HepG2 (cell line): ENCODE measurements at regions not wholly inside any gene's neighbourhood (a gene's known extent, or its start where the extent isn't known, plus 50 kb on each side); places are given as distances from the start of the nearest gene placed in this dataset.

Experiments
- ATAC-seq: fragments of 200-7000 bp; cut with Tn5 transposase; 3 replicates; pipeline ENCODE4 v1.9.1; 2020; ENCODE audit warnings: mild to moderate bottlenecking, moderate library complexity
- BruUV-seq: library from RNA; stranded (reverse); fragments of 400-500 nt; replicated peaks from 2 replicates; lab custom pipeline; 2021; lab: Mats Ljungman, UMichigan
- CTCF ChIA-PET: fragments of 300-600 bp; formaldehyde crosslinking; extraction: SDS; loops from one replicate; lab custom pipeline; 2021; ENCODE audit warnings: low total read pairs, inconsistent platforms, low intra/inter-chr PET ratio; lab: Yijun Ruan, JAX
- POLR2A ChIA-PET: fragments of 350-600 bp; sonication (Branson Sonifier 250); formaldehyde crosslinking; loops from one replicate; lab custom pipeline; 2020; ENCODE audit warnings: antibody characterized with exemption, inconsistent platforms; lab: Yijun Ruan, JAX
- DNase-seq: peaks from one replicate; pipeline ENCODE4 v3.0.0-alpha.2; 2015; ENCODE audit warnings: low spot score
- FAIRE-seq: peaks from 3 replicates; lab custom pipeline; 2011; peaks lifted over from hg19 to GRCh38; lab: Jason Lieb, UNC
- H2AFZ ChIP-seq: one replicate; pipeline ENCODE4 v1.6.1; 2011; ENCODE audit warnings: low read length, inconsistent platforms
- H3K27ac ChIP-seq: fragments of 300-600 bp; 3 replicates; pipeline ENCODE4 v1.8.0; 2011; ENCODE audit warnings: mixed run types, mild to moderate bottlenecking, mixed read lengths, low read length, inconsistent platforms; ENCODE audit not compliant: insufficient read depth; ENCODE audit errors: extremely low read length
- H3K27me3 ChIP-seq, 2 experiments: fragments of 200-600 bp in 1 of 2; 2 replicates in 1 of 2; 3 replicates in 1 of 2; pipeline versions ENCODE4 v1.6.0 to v1.8.0; 2011; ENCODE audit warnings: low read length in 2 of 2, mild to moderate bottlenecking in 2 of 2, moderate library complexity in 2 of 2, inconsistent platforms in 1 of 2; ENCODE audit not compliant: insufficient read depth in 2 of 2, control insufficient read depth in 1 of 2
- H3K36me3 ChIP-seq, 2 experiments: fragments of 200-600 bp in 1 of 2; replicated peaks in 1 of 2; 2 replicates in 1 of 2; 3 replicates in 1 of 2; pipeline versions ENCODE4 v1.5.1 to v1.8.0; 2011; ENCODE audit warnings: low read length in 2 of 2, inconsistent platforms in 1 of 2; ENCODE audit not compliant: insufficient read depth in 2 of 2, control insufficient read depth in 1 of 2
- H3K4me1 ChIP-seq: 2 replicates; pipeline ENCODE4 v1.5.1; 2012; ENCODE audit warnings: low read length, inconsistent platforms; ENCODE audit not compliant: insufficient read depth
- H3K4me2 ChIP-seq: 2 replicates; pipeline ENCODE4 v1.6.0; 2011; ENCODE audit warnings: low read depth, low read length, inconsistent platforms
- H3K4me3 ChIP-seq, 3 experiments: fragments of 200-600 bp in 1 of 3; sonication (generic), shearing (Covaris generic) in 1 of 3; replicated peaks in 1 of 3; 2 replicates each; pipeline ENCODE4 v1.5.1; 2011 to 2016; ENCODE audit warnings: low read length in 3 of 3, inconsistent platforms in 2 of 3, low read depth in 2 of 3, mild to moderate bottlenecking in 2 of 3, control low read depth in 1 of 3, mixed read lengths in 1 of 3; ENCODE audit not compliant: insufficient read depth in 1 of 3
- H3K79me2 ChIP-seq: one replicate; pipeline ENCODE4 v1.6.1; 2011; ENCODE audit warnings: low read length, inconsistent platforms; ENCODE audit not compliant: insufficient read depth
- H3K9ac ChIP-seq: 2 replicates; pipeline ENCODE4 v1.6.0; 2011; ENCODE audit warnings: mild to moderate bottlenecking, low read depth, low read length, inconsistent platforms; ENCODE audit not compliant: insufficient read depth
- H3K9me3 ChIP-seq: 2 replicates; pipeline ENCODE4 v1.5.1; 2012; ENCODE audit warnings: mild to moderate bottlenecking, low read length
- H4K20me1 ChIP-seq: 2 replicates; pipeline ENCODE4 v1.6.0; 2011; ENCODE audit warnings: inconsistent platforms, mild to moderate bottlenecking, low read length, moderate library complexity; ENCODE audit not compliant: insufficient read depth
- ATF7 ChIP-seq, 2 experiments: fragments of 450-650 bp in 1 of 2; sonication (generic) in 1 of 2; formaldehyde crosslinking in 1 of 2; IDR thresholded peaks; 2 replicates each; pipeline versions ENCODE4 v1.4.0 to v1.6.1; 2016 to 2020; ENCODE audit warnings: antibody characterized with exemption in 1 of 2, mild to moderate bottlenecking in 1 of 2, missing genetic modification reagents in 1 of 2
- CBX2 ChIP-seq, 2 experiments: fragments of 200-600 bp in 1 of 2; sonication (generic); formaldehyde crosslinking in 1 of 2; IDR thresholded peaks; 2 replicates each; pipeline versions ENCODE4 v1.7.0 to v1.8.1; 2018 to 2022; ENCODE audit warnings: low read depth in 2 of 2, low read length in 1 of 2, mild to moderate bottlenecking in 1 of 2, missing genetic modification reagents in 1 of 2
- CSRNP2 ChIP-seq: sonication (generic); formaldehyde crosslinking; conservative IDR thresholded peaks from 2 replicates; pipeline ENCODE4 v1.8.0; 2022; ENCODE audit warnings: low read depth, missing genetic modification reagents
- FOSL2 ChIP-seq: sonication (generic); formaldehyde crosslinking; IDR thresholded peaks from 2 replicates; pipeline ENCODE4 v1.4.0; 2020; ENCODE audit warnings: missing genetic modification reagents
- FOXA1 ChIP-seq, 2 experiments: fragments of 450-650 bp in 1 of 2; sonication (generic) in 1 of 2; formaldehyde crosslinking in 1 of 2; IDR thresholded peaks; 2 replicates each; pipeline versions ENCODE4 v1.4.0 to v1.6.1; 2016 to 2020; ENCODE audit warnings: missing genetic modification reagents in 1 of 2
- HNRNPH1 ChIP-seq: fragments of 200-400 bp; formaldehyde crosslinking; optimal IDR thresholded peaks from 2 replicates; pipeline ENCODE3; 2017; ENCODE audit warnings: mild to moderate bottlenecking, low read depth, low read length
- HOXA9 ChIP-seq: sonication (generic); formaldehyde crosslinking; IDR thresholded peaks from 2 replicates; pipeline ENCODE4 v1.8.1; 2022; ENCODE audit warnings: missing genetic modification reagents, mild to moderate bottlenecking, moderate library complexity, borderline replicate concordance
- KDM6A ChIP-seq: IDR thresholded peaks from 2 replicates; pipeline ENCODE4 v1.6.1; 2016; ENCODE audit warnings: low read depth
- PAX8 ChIP-seq: sonication (generic); formaldehyde crosslinking; IDR thresholded peaks from 2 replicates; pipeline ENCODE4 v1.8.0; 2022; ENCODE audit warnings: mild to moderate bottlenecking, missing genetic modification reagents, borderline replicate concordance
- RAD51 ChIP-seq: fragments of 450-650 bp; IDR thresholded peaks from 2 replicates; pipeline ENCODE4 v1.6.1; 2016; ENCODE audit warnings: borderline replicate concordance
- SMARCE1 ChIP-seq: fragments of 450-650 bp; IDR thresholded peaks from 2 replicates; pipeline ENCODE4 v1.6.1; 2017; ENCODE audit warnings: borderline replicate concordance
- SPEN ChIP-seq: sonication (generic); formaldehyde crosslinking; IDR thresholded peaks from 2 replicates; pipeline ENCODE4 v1.5.1; 2020; ENCODE audit warnings: low read depth, mild to moderate bottlenecking, missing genetic modification reagents
- SRY ChIP-seq: sonication (generic); formaldehyde crosslinking; IDR thresholded peaks from 2 replicates; pipeline ENCODE4 v1.8.0; 2022; ENCODE audit warnings: mild to moderate bottlenecking, missing genetic modification reagents
- THAP11 ChIP-seq: IDR thresholded peaks from 2 replicates; pipeline ENCODE4 v1.6.1; 2016; ENCODE audit warnings: missing biosample characterization, missing genetic modification reagents
- ZBTB20 ChIP-seq: sonication (generic); formaldehyde crosslinking; IDR thresholded peaks from 2 replicates; pipeline ENCODE4 v1.8.1; 2023; ENCODE audit warnings: missing genetic modification reagents, low read depth, mild to moderate bottlenecking, borderline replicate concordance
- ZNF124 ChIP-seq: sonication (generic); formaldehyde crosslinking; IDR thresholded peaks from 2 replicates; pipeline ENCODE4 v1.4.0; 2020; ENCODE audit warnings: missing genetic modification reagents
- ZNF138 ChIP-seq: sonication (generic); formaldehyde crosslinking; IDR thresholded peaks from 2 replicates; pipeline ENCODE4 v1.5.0; 2020; ENCODE audit warnings: mild to moderate bottlenecking, low read depth, missing genetic modification reagents
- ZNF615 ChIP-seq: sonication (generic); formaldehyde crosslinking; IDR thresholded peaks from 2 replicates; pipeline ENCODE4 v1.5.0; 2020; ENCODE audit warnings: mild to moderate bottlenecking, missing genetic modification reagents, borderline replicate concordance
- ZNF749 ChIP-seq: sonication (generic); formaldehyde crosslinking; IDR thresholded peaks from 2 replicates; pipeline ENCODE4 v1.8.0; 2022; ENCODE audit warnings: mild to moderate bottlenecking, missing genetic modification reagents, moderate library complexity, borderline replicate concordance
- WGBS: methylation state at CpG from one replicate; pipeline ENCODE4 v1.1.6; 2017; ENCODE audit warnings: low lambda C conversion rate; 5-methylcytosine and 5-hydroxymethylcytosine counted together
- in situ Hi-C: cut with HindIII; loops from 2 replicates; pipeline ENCODE4 v1.10.0; 2017; ENCODE audit warnings: low pct_unique_long_range_greater_than_20kb; ENCODE audit not compliant: extremely low pct_ligation_motif_present
- intact Hi-C: fragments of 100-400 bp; cut with micrococcal nuclease; formaldehyde crosslinking; loops from one replicate; pipeline ENCODE4 v1.10.0; 2022; ENCODE audit not compliant: unreplicated experiment

- in situ Hi-C loops, result no loop called here
- DNase-seq (no peak), FAIRE-seq (no peak), ATAC-seq (no peak)
- H3K9ac ChIP-seq, result no peak overlapping the region
- H3K9me3 ChIP-seq, result peaks cover 81% of the 10 kb centered on the region
- intact Hi-C loops, result no loop called here
- BruUV-seq, result no TSS peak
- no peak overlapping the region for H2AFZ ChIP-seq
- TF ChIP-seq ZNF138 (CRISPR knock-in tag) (no peak), HNRNPH1 (no peak), KDM6A (CRISPR knock-in tag) (no peak), HOXA9 (CRISPR knock-in tag) (no peak), FOSL2 (no peak), SPEN (CRISPR knock-in tag) (no peak), THAP11 (CRISPR knock-in tag) (no peak), CSRNP2 (CRISPR knock-in tag) (no peak), CBX2 (IDR thresholded peaks at IDR 0.05; ENCODE audit: low read depth, low read length) (no peak), CBX2 (CRISPR knock-in tag; IDR thresholded peaks at IDR 0.05; ENCODE audit: low read depth) (no peak), PAX8 (CRISPR knock-in tag) (no peak), ZNF615 (no peak), ATF7 (IDR thresholded peaks at IDR 0.05) (no peak), ATF7 (CRISPR knock-in tag; IDR thresholded peaks at IDR 0.05) (no peak), SRY (CRISPR knock-in tag) (no peak), ZNF124 (CRISPR knock-in tag) (no peak), SMARCE1 (no peak), RAD51 (no peak), ZNF749 (CRISPR knock-in tag) (no peak), ZBTB20 (CRISPR knock-in tag) (no peak), FOXA1 (IDR thresholded peaks at IDR 0.05) (no peak), FOXA1 (CRISPR knock-in tag; IDR thresholded peaks at IDR 0.05) (no peak)
- H3K27me3 ChIP-seq, result no peaks in the 10 kb centered on the region; a peak in 1 of 5 replicates
- WGBS, result 20% methylated on average over 10 of the region's 10 CpGs
- no peaks in the 10 kb centered on the region for H4K20me1 ChIP-seq
- ChIA-PET POLR2A (no interaction called here), CTCF (no interaction called here)
- no peaks in the 10 kb centered on the region for H3K4me1 ChIP-seq
- H3K36me3 ChIP-seq, result no peaks in the 10 kb centered on the region
- no peak overlapping the region for H3K27ac ChIP-seq
- no peak overlapping the region for H3K4me3 ChIP-seq
- H3K4me2 ChIP-seq, result no peak overlapping the region
- H3K79me2 ChIP-seq, result no peaks in the 10 kb centered on the region
Observed at GRCh38 chr21:19261731-19262376, 858.3 kb upstream of the TMPRSS15 start.
